ENCODE measurements at regions not wholly inside any gene's neighbourhood (a gene's known extent, or its start where the extent isn't known, plus 50 kb on each side); places are given as distances from the start of the nearest gene placed in this dataset.

- H2AFZ ChIP-seq (ENCODE audit: low read depth, low read length): no peak overlapping the region
- H3K9ac ChIP-seq (ENCODE audit: low read length): no peak overlapping the region
- no peak overlapping the region for H3K27ac ChIP-seq (ENCODE audit: low read length)
- H4K20me1 ChIP-seq (ENCODE audit: insufficient read depth, low read length): no peaks in the 10 kb centered on the region
- no peak overlapping the region for H3K4me2 ChIP-seq (ENCODE audit: low read length)
- H3K4me3 ChIP-seq (ENCODE audit: low read length): no peak overlapping the region
- no peaks in the 10 kb centered on the region for H3K9me3 ChIP-seq (ENCODE audit: insufficient read depth, low read length)
- no peak for TF ChIP-seq CTCF (IDR thresholded peaks at IDR 0.05; ENCODE audit: low read depth, low read length)
- no peak for TF ChIP-seq EZH2phosphoT487 (IDR thresholded peaks at IDR 0.05; ENCODE audit: low read depth)
- no peaks in the 10 kb centered on the region for H3K79me2 ChIP-seq (ENCODE audit: low read length)
- H3K27me3 ChIP-seq (ENCODE audit: low read depth, low read length): peaks cover 14% of the 10 kb centered on the region; the same call in 1 of the 2 replicates
- H3K36me3 ChIP-seq (replicated peaks; ENCODE audit: low read depth, low read length): no peaks in the 10 kb centered on the region
- H3K4me1 ChIP-seq (ENCODE audit: low read length): no peaks in the 10 kb centered on the region
Observed at GRCh38 chr10:83935339-83935736, 204.0 kb upstream of the GHITM start.

GRCh38 chr10:83935911-83936310, 203.4 kb upstream of the GHITM start:
- Histone ChIP-seq H4K20me1 (ENCODE audit: insufficient read depth, low read length) (no peaks in the 10 kb centered on the region), H3K4me1 (ENCODE audit: low read length) (no peaks in the 10 kb centered on the region), H3K79me2 (ENCODE audit: low read length) (no peaks in the 10 kb centered on the region), H3K36me3 (replicated peaks; ENCODE audit: low read depth, low read length) (no peaks in the 10 kb centered on the region), H3K9me3 (ENCODE audit: insufficient read depth, low read length) (no peaks in the 10 kb centered on the region), H3K4me2 (ENCODE audit: low read length) (no peak overlapping the region), H3K4me3 (ENCODE audit: low read length) (no peak overlapping the region), H3K27ac (ENCODE audit: low read length) (no peak overlapping the region), H3K27me3 (ENCODE audit: low read depth, low read length) (peaks cover 14% of the 10 kb centered on the region; the same call in 1 of the 2 replicates), H2AFZ (ENCODE audit: low read depth, low read length) (no peak overlapping the region), H3K9ac (ENCODE audit: low read length) (no peak overlapping the region)
- TF ChIP-seq EZH2phosphoT487 (IDR thresholded peaks at IDR 0.05; ENCODE audit: low read depth) (no peak), CTCF (IDR thresholded peaks at IDR 0.05; ENCODE audit: low read depth, low read length) (no peak)

GRCh38 chr10:83937161-83937560, 202.1 kb upstream of the GHITM start:
- no peak overlapping the region for H3K4me3 ChIP-seq (ENCODE audit: low read length)
- H3K9me3 ChIP-seq (ENCODE audit: insufficient read depth, low read length): no peaks in the 10 kb centered on the region
- no peaks in the 10 kb centered on the region for H3K36me3 ChIP-seq (replicated peaks; ENCODE audit: low read depth, low read length)
- H4K20me1 ChIP-seq (ENCODE audit: insufficient read depth, low read length): no peaks in the 10 kb centered on the region
- H3K9ac ChIP-seq (ENCODE audit: low read length): no peak overlapping the region
- H2AFZ ChIP-seq (ENCODE audit: low read depth, low read length): no peak overlapping the region
- H3K27me3 ChIP-seq (ENCODE audit: low read depth, low read length): peaks cover 14% of the 10 kb centered on the region; the same call in 1 of the 2 replicates
- H3K27ac ChIP-seq (ENCODE audit: low read length): no peak overlapping the region
- H3K79me2 ChIP-seq (ENCODE audit: low read length): no peaks in the 10 kb centered on the region
- H3K4me1 ChIP-seq (ENCODE audit: low read length): no peaks in the 10 kb centered on the region
- TF ChIP-seq EZH2phosphoT487 (IDR thresholded peaks at IDR 0.05; ENCODE audit: low read depth) (no peak), CTCF (IDR thresholded peaks at IDR 0.05; ENCODE audit: low read depth, low read length) (no peak)
- H3K4me2 ChIP-seq (ENCODE audit: low read length): no peak overlapping the region

GRCh38 chr10:83937826-83938225, 201.5 kb upstream of the GHITM start:
- no peak overlapping the region for H3K9ac ChIP-seq (ENCODE audit: low read length)
- no peak overlapping the region for H3K27ac ChIP-seq (ENCODE audit: low read length)
- H3K9me3 ChIP-seq (ENCODE audit: insufficient read depth, low read length): no peaks in the 10 kb centered on the region
- no peaks in the 10 kb centered on the region for H3K36me3 ChIP-seq (replicated peaks; ENCODE audit: low read depth, low read length)
- no peaks in the 10 kb centered on the region for H3K4me1 ChIP-seq (ENCODE audit: low read length)
- TF ChIP-seq EZH2phosphoT487 (IDR thresholded peaks at IDR 0.05; ENCODE audit: low read depth): no peak
- no peak for TF ChIP-seq CTCF (IDR thresholded peaks at IDR 0.05; ENCODE audit: low read depth, low read length)
- no peak overlapping the region for H3K4me3 ChIP-seq (ENCODE audit: low read length)
- peaks cover 14% of the 10 kb centered on the region; the same call in 1 of the 2 replicates for H3K27me3 ChIP-seq (ENCODE audit: low read depth, low read length)
- H4K20me1 ChIP-seq (ENCODE audit: insufficient read depth, low read length): no peaks in the 10 kb centered on the region
- H3K4me2 ChIP-seq (ENCODE audit: low read length): no peak overlapping the region
- H2AFZ ChIP-seq (ENCODE audit: low read depth, low read length): no peak overlapping the region
- no peaks in the 10 kb centered on the region for H3K79me2 ChIP-seq (ENCODE audit: low read length)
